HCT116 (cell line): ENCODE measurements at regions not wholly inside any gene's neighbourhood (a gene's known extent, or its start where the extent isn't known, plus 50 kb on each side); places are given as distances from the start of the nearest gene placed in this dataset.

ENCODE experiments used
- ATAC-seq: fragments of 200-7000 bp; cut with Tn5 transposase; 2 replicates; pipeline ENCODE4 v1.9.1; 2020; ENCODE audit warnings: mild to moderate bottlenecking, moderate library complexity
- BruUV-seq: library from RNA; stranded (reverse); fragments of 400-500 nt; replicated peaks from 2 replicates; lab custom pipeline; 2021; lab: Mats Ljungman, UMichigan
- CTCF ChIA-PET: fragments of 300-600 bp; sonication (Branson Sonifier 250); formaldehyde crosslinking; loops from one replicate; lab custom pipeline; 2021; ENCODE audit warnings: antibody characterized with exemption; lab: Charles Lee
- POLR2A ChIA-PET: fragments of 300-600, 350-600 bp; sonication (Branson Sonifier 250); formaldehyde crosslinking; loops from one replicate; lab custom pipeline; 2021; ENCODE audit warnings: antibody characterized with exemption; lab: Charles Lee
- RAD21 ChIA-PET, 2 experiments: fragments of 300-600 bp; sonication (Branson Sonifier 250); formaldehyde crosslinking; loops; one replicate each; lab custom pipeline; 2023; ENCODE audit warnings: low total read pairs in 2 of 2; ENCODE audit not compliant: uncharacterized antibody in 2 of 2, unreplicated experiment in 2 of 2, low non-redundant PET in 1 of 2; lab: Charles Lee
- DNase-seq: peaks from one replicate; pipeline ENCODE4 v3.0.0-alpha.2; 2010; ENCODE audit warnings: low read depth, low spot score
- H2AFZ ChIP-seq: fragments of 200-600 bp; shearing (Covaris generic), sonication (generic); 2 replicates; pipeline ENCODE4 v1.6.1; 2017; ENCODE audit warnings: low read depth, mixed run types, mixed read lengths, antibody characterized with exemption, low read length; ENCODE audit not compliant: poor library complexity, severe bottlenecking
- H3K27ac ChIP-seq: 2 replicates; pipeline ENCODE4 v1.5.1; 2012; ENCODE audit warnings: low read depth, low read length
- H3K27me3 ChIP-seq: fragments of 200-600 bp; sonication (generic); 2 replicates; pipeline ENCODE4 v1.6.1; 2016; ENCODE audit warnings: mixed run types, low read length, mixed read lengths; ENCODE audit not compliant: insufficient read depth
- H3K36me3 ChIP-seq, 2 experiments: fragments of 200-500 bp in 1 of 2; fragments of 200-600 bp in 1 of 2; sonication (Bioruptor generic) in 1 of 2; sonication (generic) in 1 of 2; 2 replicates each; pipeline versions ENCODE4 v1.5.1 to v1.6.1; 2014 to 2016; ENCODE audit warnings: low read length in 2 of 2, inconsistent platforms in 1 of 2, mixed read lengths in 1 of 2, mixed run types in 1 of 2; ENCODE audit not compliant: insufficient read depth in 2 of 2, control insufficient read depth in 1 of 2
- H3K4me1 ChIP-seq, 2 experiments: fragments of 200-600 bp in 1 of 2; sonication (generic) in 1 of 2; 2 replicates each; pipeline versions ENCODE4 v1.5.1 to v1.6.1; 2012 to 2017; ENCODE audit warnings: low read length in 2 of 2, inconsistent platforms in 1 of 2, mild to moderate bottlenecking in 1 of 2, mixed read lengths in 1 of 2, mixed run types in 1 of 2, moderate library complexity in 1 of 2; ENCODE audit not compliant: insufficient read depth in 2 of 2, control insufficient read depth in 1 of 2
- H3K4me2 ChIP-seq: fragments of 200-600 bp; sonication (generic); 2 replicates; pipeline ENCODE4 v1.6.1; 2017; ENCODE audit warnings: mixed run types, low read length, mixed read lengths
- H3K4me3 ChIP-seq, 2 experiments: fragments of 200-600 bp in 1 of 2; sonication (generic) in 1 of 2; replicated peaks in 1 of 2; 2 replicates each; pipeline ENCODE4 v1.5.1; 2011 to 2016; ENCODE audit warnings: low read length in 2 of 2, control low read depth in 1 of 2, low read depth in 1 of 2, mild to moderate bottlenecking in 1 of 2, mixed read lengths in 1 of 2, mixed run types in 1 of 2
- H3K79me2 ChIP-seq: fragments of 200-600 bp; sonication (generic); 2 replicates; pipeline ENCODE4 v1.6.1; 2017; ENCODE audit warnings: mild to moderate bottlenecking, mixed run types, low read length, moderate library complexity, mixed read lengths; ENCODE audit not compliant: insufficient read depth
- H3K9ac ChIP-seq: fragments of 200-600 bp; sonication (generic); 2 replicates; pipeline ENCODE4 v1.6.1; 2016; ENCODE audit warnings: low read length, mixed read lengths
- H3K9me2 ChIP-seq: fragments of 200-600 bp; sonication (generic), shearing (Covaris generic); 2 replicates; pipeline ENCODE4 v1.6.1; 2017; ENCODE audit warnings: mixed run types, mild to moderate bottlenecking, moderate library complexity; ENCODE audit not compliant: insufficient read depth
- H3K9me3 ChIP-seq, 2 experiments: fragments of 200-500 bp in 1 of 2; fragments of 200-600 bp in 1 of 2; sonication (Bioruptor generic) in 1 of 2; sonication (generic) in 1 of 2; 2 replicates each; pipeline ENCODE4 v1.6.1; 2014 to 2017; ENCODE audit warnings: low read length in 2 of 2, mixed read lengths in 2 of 2, inconsistent platforms in 1 of 2, low read depth in 1 of 2, mild to moderate bottlenecking in 1 of 2, mixed run types in 1 of 2, moderate library complexity in 1 of 2; ENCODE audit not compliant: control insufficient read depth in 1 of 2, insufficient read depth in 1 of 2
- H4K20me1 ChIP-seq: fragments of 200-600 bp; sonication (generic), shearing (Covaris generic); 2 replicates; pipeline ENCODE4 v1.6.1; 2017; ENCODE audit warnings: mixed run types, mild to moderate bottlenecking, moderate library complexity; ENCODE audit not compliant: insufficient read depth
- ATF3 ChIP-seq: IDR thresholded peaks from 2 replicates; pipeline ENCODE4 v1.6.1; 2012
- CBX3 ChIP-seq: IDR thresholded peaks from 2 replicates; pipeline ENCODE4 v1.6.1; 2012; ENCODE audit warnings: low read depth
- CEBPB ChIP-seq: IDR thresholded peaks from 2 replicates; pipeline ENCODE4 v1.6.1; 2012; ENCODE audit warnings: low read depth
- CTCF ChIP-seq, 3 experiments: fragments of 200-600 bp in 1 of 3; sonication (generic) in 1 of 3; IDR thresholded peaks in 2 of 3; conservative IDR thresholded peaks in 1 of 3; 2 replicates each; pipeline ENCODE4 v1.5.1; 2012 to 2017; ENCODE audit warnings: low read depth in 2 of 3, low read length in 2 of 3, antibody characterized with exemption in 1 of 3, borderline replicate concordance in 1 of 3, control low read depth in 1 of 3, mild to moderate bottlenecking in 1 of 3, mixed read lengths in 1 of 3, mixed run types in 1 of 3, moderate library complexity in 1 of 3; ENCODE audit not compliant: insufficient read depth in 1 of 3
- EGR1 ChIP-seq: IDR thresholded peaks from 2 replicates; pipeline ENCODE4 v1.6.1; 2012; ENCODE audit warnings: low read depth
- ELF1 ChIP-seq: IDR thresholded peaks from 2 replicates; pipeline ENCODE4 v1.6.1; 2012; ENCODE audit warnings: low read depth, borderline replicate concordance
- EZH2 ChIP-seq: fragments of 200-600 bp; sonication (generic); IDR thresholded peaks from 2 replicates; pipeline ENCODE4 v1.6.1; 2017; ENCODE audit warnings: antibody characterized with exemption, mixed run types
- EZH2phosphoT487 ChIP-seq: fragments of 200-600 bp; IDR thresholded peaks from 2 replicates; pipeline ENCODE4 v1.6.1; 2018; ENCODE audit warnings: antibody characterized with exemption, borderline replicate concordance
- FOSL1 ChIP-seq: IDR thresholded peaks from 2 replicates; pipeline ENCODE4 v1.6.1; 2012; ENCODE audit warnings: low read depth
- JUND ChIP-seq: IDR thresholded peaks from 2 replicates; pipeline ENCODE4 v1.6.1; 2012
- POLR2A ChIP-seq: IDR thresholded peaks from 2 replicates; pipeline ENCODE4 v1.7.0; 2011; ENCODE audit warnings: borderline replicate concordance; ENCODE audit not compliant: insufficient read depth, insufficient read length; ENCODE audit errors: extremely low read depth
- POLR2AphosphoS5 ChIP-seq: IDR thresholded peaks from 2 replicates; pipeline ENCODE4 v1.6.1; 2011; ENCODE audit warnings: mild to moderate bottlenecking, low read depth, low read length, moderate library complexity
- RAD21 ChIP-seq: IDR thresholded peaks from 2 replicates; pipeline ENCODE4 v1.6.1; 2012; ENCODE audit warnings: low read depth, mild to moderate bottlenecking
- SIN3A ChIP-seq: IDR thresholded peaks from 2 replicates; pipeline ENCODE4 v1.6.1; 2012; ENCODE audit warnings: low read depth
- SP1 ChIP-seq: IDR thresholded peaks from 2 replicates; pipeline ENCODE4 v1.6.1; 2012; ENCODE audit warnings: low read depth
- SRF ChIP-seq: IDR thresholded peaks from 2 replicates; pipeline ENCODE4 v1.6.1; 2012; ENCODE audit warnings: low read depth
- YY1 ChIP-seq: IDR thresholded peaks from 2 replicates; pipeline ENCODE4 v1.6.1; 2011; ENCODE audit warnings: low read length, low read depth, moderate library complexity, mild to moderate bottlenecking; ENCODE audit not compliant: insufficient replicate concordance; ENCODE audit errors: extremely low read depth
- intact Hi-C: fragments of 100-400 bp; cut with micrococcal nuclease; formaldehyde crosslinking; loops from 2 replicates; pipeline ENCODE4 v1.10.0; 2022
- TF ChIP-seq, protein P1 (sequence below): IDR thresholded peaks from 2 replicates; pipeline ENCODE4 v1.6.1; 2012
- TF ChIP-seq, protein P2 (sequence below): IDR thresholded peaks from 2 replicates; pipeline ENCODE4 v1.6.1; 2011; ENCODE audit warnings: mild to moderate bottlenecking, low read length, moderate library complexity; ENCODE audit not compliant: insufficient replicate concordance; ENCODE audit errors: extremely low read depth

DNA sequence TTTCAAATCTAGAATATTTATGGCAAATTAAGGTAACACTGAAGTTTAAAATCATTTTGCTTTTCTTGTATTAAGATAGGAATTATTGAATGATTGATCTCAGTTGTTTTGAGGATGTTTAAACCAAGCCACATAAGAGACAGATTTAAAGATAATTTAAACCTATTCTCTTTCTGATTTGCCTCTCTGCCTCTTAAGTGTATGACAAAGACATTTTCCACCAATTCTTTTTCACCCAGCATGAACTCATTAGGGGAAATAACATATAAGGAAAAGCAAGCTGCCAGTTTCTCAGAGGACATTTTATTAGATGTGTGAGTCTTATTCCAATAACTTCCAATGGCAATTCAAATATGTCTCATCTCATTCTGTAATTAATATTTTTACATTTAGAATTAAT is 568.3 kb upstream of the MEF2C start:
- DNase-seq (no peak), ATAC-seq (no peak)
- Histone ChIP-seq H3K4me2 (no peak overlapping the region), H2AFZ (no peak overlapping the region), H3K9me3 (no peaks in the 10 kb centered on the region), H3K36me3 (no peaks in the 10 kb centered on the region), H3K4me3 (no peak overlapping the region), H3K4me1 (no peaks in the 10 kb centered on the region), H3K27me3 (no peaks in the 10 kb centered on the region), H4K20me1 (no peaks in the 10 kb centered on the region), H3K27ac (no peak overlapping the region), H3K79me2 (no peaks in the 10 kb centered on the region), H3K9me2 (no peaks in the 10 kb centered on the region), H3K9ac (no peak overlapping the region)
- POLR2A ChIA-PET, result no interaction called here
- RAD21 ChIA-PET, result no interaction called here
- BruUV-seq, result no TSS peak
- CTCF ChIA-PET, result no interaction called here
- intact Hi-C loops, result no loop called here
- TF ChIP-seq ELF1 (no peak), POLR2AphosphoS5 (no peak), CBX3 (no peak), JUND (no peak), RAD21 (no peak), EZH2 (no peak), ATF3 (no peak), CEBPB (no peak), EZH2phosphoT487 (no peak), SRF (no peak), FOSL1 (no peak), SIN3A (no peak), EGR1 (no peak), YY1 (no peak), SP1 (no peak), POLR2A (no peak), CTCF (IDR thresholded peaks at IDR 0.05 in 2 of 3, conservative IDR thresholded peaks at IDR 0.05 in 1 of 3; ENCODE audit: borderline replicate concordance in 1 of 3, insufficient read depth in 1 of 3, low read depth in 2 of 3, low read length in 2 of 3) (no peak)
- TF ChIP-seq, protein P1, sequence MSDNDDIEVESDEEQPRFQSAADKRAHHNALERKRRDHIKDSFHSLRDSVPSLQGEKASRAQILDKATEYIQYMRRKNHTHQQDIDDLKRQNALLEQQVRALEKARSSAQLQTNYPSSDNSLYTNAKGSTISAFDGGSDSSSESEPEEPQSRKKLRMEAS, result no peak
- TF ChIP-seq, protein P2, sequence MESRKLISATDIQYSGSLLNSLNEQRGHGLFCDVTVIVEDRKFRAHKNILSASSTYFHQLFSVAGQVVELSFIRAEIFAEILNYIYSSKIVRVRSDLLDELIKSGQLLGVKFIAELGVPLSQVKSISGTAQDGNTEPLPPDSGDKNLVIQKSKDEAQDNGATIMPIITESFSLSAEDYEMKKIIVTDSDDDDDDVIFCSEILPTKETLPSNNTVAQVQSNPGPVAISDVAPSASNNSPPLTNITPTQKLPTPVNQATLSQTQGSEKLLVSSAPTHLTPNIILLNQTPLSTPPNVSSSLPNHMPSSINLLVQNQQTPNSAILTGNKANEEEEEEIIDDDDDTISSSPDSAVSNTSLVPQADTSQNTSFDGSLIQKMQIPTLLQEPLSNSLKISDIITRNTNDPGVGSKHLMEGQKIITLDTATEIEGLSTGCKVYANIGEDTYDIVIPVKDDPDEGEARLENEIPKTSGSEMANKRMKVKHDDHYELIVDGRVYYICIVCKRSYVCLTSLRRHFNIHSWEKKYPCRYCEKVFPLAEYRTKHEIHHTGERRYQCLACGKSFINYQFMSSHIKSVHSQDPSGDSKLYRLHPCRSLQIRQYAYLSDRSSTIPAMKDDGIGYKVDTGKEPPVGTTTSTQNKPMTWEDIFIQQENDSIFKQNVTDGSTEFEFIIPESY, result no peak
